A549 (cell line): ENCODE measurements at regions not wholly inside any gene's neighbourhood (a gene's known extent, or its start where the extent isn't known, plus 50 kb on each side); places are given as distances from the start of the nearest gene placed in this dataset.

Experiments
- BHLHE40 ChIP-seq: IDR thresholded peaks from 2 replicates; pipeline ENCODE4 v1.6.1; 2012; ENCODE audit warnings: low read depth, low read length, inconsistent platforms
- CBX8 ChIP-seq: fragments of 200-600 bp; sonication (generic); IDR thresholded peaks from 2 replicates; pipeline ENCODE4 v1.6.1; 2016
- CHD2 ChIP-seq: fragments of 150-350 bp; IDR thresholded peaks from 2 replicates; pipeline ENCODE4 v1.6.1; 2014; ENCODE audit warnings: low read length; ENCODE audit not compliant: partially characterized antibody
- JUN ChIP-seq, 2 experiments: fragments of >200 bp; sonication (Bioruptor Twin); formaldehyde crosslinking; IDR thresholded peaks; 2 replicates in 1 of 2; 3 replicates in 1 of 2; pipeline ENCODE4 v1.6.1; 2016 to 2017
- JUNB ChIP-seq: fragments of >200 bp; sonication (Bioruptor Twin); formaldehyde crosslinking; IDR thresholded peaks from 2 replicates; pipeline ENCODE4 v1.6.1; 2016
- NPAS2 ChIP-seq: fragments of 250-450 bp; sonication (Bioruptor Pico); IDR thresholded peaks from 2 replicates; pipeline ENCODE4 v1.8.0; 2022; ENCODE audit warnings: mild to moderate bottlenecking, moderate library complexity, borderline replicate concordance
- POLR2A ChIP-seq: IDR thresholded peaks from 2 replicates; pipeline ENCODE4 v1.6.1; 2012; ENCODE audit warnings: mild to moderate bottlenecking, low read length
- ZSCAN20 ChIP-seq: fragments of 250-450 bp; sonication (Bioruptor Pico); IDR thresholded peaks from 2 replicates; pipeline ENCODE4 v1.8.0; 2022; ENCODE audit warnings: mild to moderate bottlenecking, moderate library complexity
- TF ChIP-seq, protein P1 (sequence below): IDR thresholded peaks from 2 replicates; pipeline ENCODE4 v1.6.1; 2012
- TF ChIP-seq, protein P2 (sequence below): fragments of >200 bp; sonication (Bioruptor Twin); formaldehyde crosslinking; IDR thresholded peaks from 3 replicates; pipeline ENCODE4 v1.5.1; 2016
- TF ChIP-seq, protein P3 (sequence below): IDR thresholded peaks from 2 replicates; pipeline ENCODE4 v1.6.1; 2012
- TF ChIP-seq, protein P4 (sequence below): fragments of 250-450 bp; sonication (Bioruptor Pico); IDR thresholded peaks from 2 replicates; pipeline ENCODE4 v1.5.0; 2021; ENCODE audit warnings: mild to moderate bottlenecking, moderate library complexity, borderline replicate concordance
- TF ChIP-seq, protein P5 (sequence below): fragments of 150-350 bp; IDR thresholded peaks from 2 replicates; pipeline ENCODE4 v1.6.1; 2014; ENCODE audit warnings: low read depth, mild to moderate bottlenecking, low read length
- TF ChIP-seq, protein P6 (sequence below): fragments of 200-600 bp; sonication (generic); IDR thresholded peaks from 2 replicates; pipeline ENCODE4 v1.6.1; 2016; ENCODE audit warnings: antibody characterized with exemption, mild to moderate bottlenecking, moderate library complexity

DNA sequence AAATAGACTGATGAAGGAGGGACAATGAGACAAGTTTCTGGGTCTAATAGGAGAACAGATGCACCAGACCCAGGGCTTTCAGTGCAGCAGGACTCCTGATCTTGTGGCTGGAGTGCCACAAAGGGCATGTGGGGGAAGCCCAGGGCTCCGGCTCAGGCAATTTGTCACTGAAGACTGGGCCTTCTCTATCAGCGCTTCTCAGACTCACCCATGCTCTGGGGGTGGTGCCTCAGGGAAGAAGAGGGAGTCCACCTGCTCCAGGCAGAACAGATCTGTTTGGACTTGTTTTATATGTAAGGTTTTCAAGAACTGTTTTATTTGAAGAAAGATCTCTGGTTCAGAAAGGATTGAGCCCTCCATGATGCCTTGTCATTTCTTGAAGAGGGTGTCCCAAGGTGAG lies 112.4 kb upstream of the TLE3 start:
- TF ChIP-seq, protein P1, sequence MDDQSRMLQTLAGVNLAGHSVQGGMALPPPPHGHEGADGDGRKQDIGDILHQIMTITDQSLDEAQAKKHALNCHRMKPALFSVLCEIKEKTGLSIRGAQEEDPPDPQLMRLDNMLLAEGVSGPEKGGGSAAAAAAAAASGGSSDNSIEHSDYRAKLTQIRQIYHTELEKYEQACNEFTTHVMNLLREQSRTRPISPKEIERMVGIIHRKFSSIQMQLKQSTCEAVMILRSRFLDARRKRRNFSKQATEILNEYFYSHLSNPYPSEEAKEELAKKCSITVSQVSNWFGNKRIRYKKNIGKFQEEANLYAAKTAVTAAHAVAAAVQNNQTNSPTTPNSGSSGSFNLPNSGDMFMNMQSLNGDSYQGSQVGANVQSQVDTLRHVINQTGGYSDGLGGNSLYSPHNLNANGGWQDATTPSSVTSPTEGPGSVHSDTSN = no peak
- TF ChIP-seq, protein P2, sequence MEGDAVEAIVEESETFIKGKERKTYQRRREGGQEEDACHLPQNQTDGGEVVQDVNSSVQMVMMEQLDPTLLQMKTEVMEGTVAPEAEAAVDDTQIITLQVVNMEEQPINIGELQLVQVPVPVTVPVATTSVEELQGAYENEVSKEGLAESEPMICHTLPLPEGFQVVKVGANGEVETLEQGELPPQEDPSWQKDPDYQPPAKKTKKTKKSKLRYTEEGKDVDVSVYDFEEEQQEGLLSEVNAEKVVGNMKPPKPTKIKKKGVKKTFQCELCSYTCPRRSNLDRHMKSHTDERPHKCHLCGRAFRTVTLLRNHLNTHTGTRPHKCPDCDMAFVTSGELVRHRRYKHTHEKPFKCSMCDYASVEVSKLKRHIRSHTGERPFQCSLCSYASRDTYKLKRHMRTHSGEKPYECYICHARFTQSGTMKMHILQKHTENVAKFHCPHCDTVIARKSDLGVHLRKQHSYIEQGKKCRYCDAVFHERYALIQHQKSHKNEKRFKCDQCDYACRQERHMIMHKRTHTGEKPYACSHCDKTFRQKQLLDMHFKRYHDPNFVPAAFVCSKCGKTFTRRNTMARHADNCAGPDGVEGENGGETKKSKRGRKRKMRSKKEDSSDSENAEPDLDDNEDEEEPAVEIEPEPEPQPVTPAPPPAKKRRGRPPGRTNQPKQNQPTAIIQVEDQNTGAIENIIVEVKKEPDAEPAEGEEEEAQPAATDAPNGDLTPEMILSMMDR = no peak
- TF ChIP-seq POLR2A (no peak), NPAS2 (no peak), JUNB (no peak), CHD2 (no peak), CBX8 (no peak), JUN (IDR thresholded peaks at IDR 0.05) (no peak), BHLHE40 (no peak), ZSCAN20 (CRISPR knock-in tag) (no peak)
- TF ChIP-seq, protein P3, sequence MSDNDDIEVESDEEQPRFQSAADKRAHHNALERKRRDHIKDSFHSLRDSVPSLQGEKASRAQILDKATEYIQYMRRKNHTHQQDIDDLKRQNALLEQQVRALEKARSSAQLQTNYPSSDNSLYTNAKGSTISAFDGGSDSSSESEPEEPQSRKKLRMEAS = no peak
- TF ChIP-seq, protein P4, sequence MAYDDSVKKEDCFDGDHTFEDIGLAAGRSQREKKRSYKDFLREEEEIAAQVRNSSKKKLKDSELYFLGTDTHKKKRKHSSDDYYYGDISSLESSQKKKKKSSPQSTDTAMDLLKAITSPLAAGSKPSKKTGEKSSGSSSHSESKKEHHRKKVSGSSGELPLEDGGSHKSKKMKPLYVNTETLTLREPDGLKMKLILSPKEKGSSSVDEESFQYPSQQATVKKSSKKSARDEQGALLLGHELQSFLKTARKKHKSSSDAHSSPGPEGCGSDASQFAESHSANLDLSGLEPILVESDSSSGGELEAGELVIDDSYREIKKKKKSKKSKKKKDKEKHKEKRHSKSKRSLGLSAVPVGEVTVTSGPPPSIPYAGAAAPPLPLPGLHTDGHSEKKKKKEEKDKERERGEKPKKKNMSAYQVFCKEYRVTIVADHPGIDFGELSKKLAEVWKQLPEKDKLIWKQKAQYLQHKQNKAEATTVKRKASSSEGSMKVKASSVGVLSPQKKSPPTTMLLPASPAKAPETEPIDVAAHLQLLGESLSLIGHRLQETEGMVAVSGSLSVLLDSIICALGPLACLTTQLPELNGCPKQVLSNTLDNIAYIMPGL (CRISPR knock-in tag) = no peak
- TF ChIP-seq, protein P5, sequence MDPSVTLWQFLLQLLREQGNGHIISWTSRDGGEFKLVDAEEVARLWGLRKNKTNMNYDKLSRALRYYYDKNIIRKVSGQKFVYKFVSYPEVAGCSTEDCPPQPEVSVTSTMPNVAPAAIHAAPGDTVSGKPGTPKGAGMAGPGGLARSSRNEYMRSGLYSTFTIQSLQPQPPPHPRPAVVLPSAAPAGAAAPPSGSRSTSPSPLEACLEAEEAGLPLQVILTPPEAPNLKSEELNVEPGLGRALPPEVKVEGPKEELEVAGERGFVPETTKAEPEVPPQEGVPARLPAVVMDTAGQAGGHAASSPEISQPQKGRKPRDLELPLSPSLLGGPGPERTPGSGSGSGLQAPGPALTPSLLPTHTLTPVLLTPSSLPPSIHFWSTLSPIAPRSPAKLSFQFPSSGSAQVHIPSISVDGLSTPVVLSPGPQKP = no peak
- TF ChIP-seq, protein P6, sequence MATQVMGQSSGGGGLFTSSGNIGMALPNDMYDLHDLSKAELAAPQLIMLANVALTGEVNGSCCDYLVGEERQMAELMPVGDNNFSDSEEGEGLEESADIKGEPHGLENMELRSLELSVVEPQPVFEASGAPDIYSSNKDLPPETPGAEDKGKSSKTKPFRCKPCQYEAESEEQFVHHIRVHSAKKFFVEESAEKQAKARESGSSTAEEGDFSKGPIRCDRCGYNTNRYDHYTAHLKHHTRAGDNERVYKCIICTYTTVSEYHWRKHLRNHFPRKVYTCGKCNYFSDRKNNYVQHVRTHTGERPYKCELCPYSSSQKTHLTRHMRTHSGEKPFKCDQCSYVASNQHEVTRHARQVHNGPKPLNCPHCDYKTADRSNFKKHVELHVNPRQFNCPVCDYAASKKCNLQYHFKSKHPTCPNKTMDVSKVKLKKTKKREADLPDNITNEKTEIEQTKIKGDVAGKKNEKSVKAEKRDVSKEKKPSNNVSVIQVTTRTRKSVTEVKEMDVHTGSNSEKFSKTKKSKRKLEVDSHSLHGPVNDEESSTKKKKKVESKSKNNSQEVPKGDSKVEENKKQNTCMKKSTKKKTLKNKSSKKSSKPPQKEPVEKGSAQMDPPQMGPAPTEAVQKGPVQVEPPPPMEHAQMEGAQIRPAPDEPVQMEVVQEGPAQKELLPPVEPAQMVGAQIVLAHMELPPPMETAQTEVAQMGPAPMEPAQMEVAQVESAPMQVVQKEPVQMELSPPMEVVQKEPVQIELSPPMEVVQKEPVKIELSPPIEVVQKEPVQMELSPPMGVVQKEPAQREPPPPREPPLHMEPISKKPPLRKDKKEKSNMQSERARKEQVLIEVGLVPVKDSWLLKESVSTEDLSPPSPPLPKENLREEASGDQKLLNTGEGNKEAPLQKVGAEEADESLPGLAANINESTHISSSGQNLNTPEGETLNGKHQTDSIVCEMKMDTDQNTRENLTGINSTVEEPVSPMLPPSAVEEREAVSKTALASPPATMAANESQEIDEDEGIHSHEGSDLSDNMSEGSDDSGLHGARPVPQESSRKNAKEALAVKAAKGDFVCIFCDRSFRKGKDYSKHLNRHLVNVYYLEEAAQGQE = no peak
